ENCODE measurements at regions not wholly inside any gene's neighbourhood (a gene's known extent, or its start where the extent isn't known, plus 50 kb on each side); places are given as distances from the start of the nearest gene placed in this dataset.

GRCh38 chr21:35144978-35145377, 95.9 kb upstream of the RUNX1 start:
- in situ Hi-C loops (cut with HindIII; ENCODE audit: low pct_unique_long_range_greater_than_20kb, low sequenced_read_pairs) (no loop called here), intact Hi-C loops (cut with micrococcal nuclease; ENCODE audit: unreplicated experiment) (no loop called here)
- CTCF ChIA-PET, result no interaction called here

GRCh38 chr21:35142036-35142815, 93.1 kb upstream of the RUNX1 start:
- no TSS peak for BruUV-seq (replicated peaks)
- TF ChIP-seq POLR2AphosphoS5 (IDR thresholded peaks at IDR 0.05; ENCODE audit: low read depth, low read length) (no peak), TCF7L2 (IDR thresholded peaks at IDR 0.05; ENCODE audit: low read depth, low read length) (no peak), CTCF (IDR thresholded peaks at IDR 0.05) (no peak), SIN3A (IDR thresholded peaks at IDR 0.05; ENCODE audit: borderline replicate concordance, insufficient read depth, low read depth, low read length) (no peak), REST (IDR thresholded peaks at IDR 0.05; ENCODE audit: insufficient read depth in 1 of 2, low read depth in 2 of 2, low read length in 1 of 2) (no peak)
- H3K4me3 ChIP-seq (ENCODE audit: low read depth in 2 of 2, low read length in 2 of 2), result no peak overlapping the region
- no peaks in the 10 kb centered on the region for H3K36me3 ChIP-seq (ENCODE audit: control insufficient read depth, insufficient read depth, low read length)
- no peak overlapping the region for H3K27ac ChIP-seq (ENCODE audit: low read length)
- ChIA-PET POLR2A (no interaction called here), CTCF (no interaction called here)
- no peaks in the 10 kb centered on the region for H3K27me3 ChIP-seq (ENCODE audit: control insufficient read depth, insufficient read depth, low read length)
- DNase-seq (ENCODE audit: low read depth, low spot score) (no peak), ATAC-seq (no peak)
- intact Hi-C loops (cut with micrococcal nuclease; ENCODE audit: unreplicated experiment) (no loop called here), in situ Hi-C loops (cut with HindIII; ENCODE audit: low pct_unique_long_range_greater_than_20kb, low sequenced_read_pairs) (no loop called here)
- no peaks in the 10 kb centered on the region for H3K9me3 ChIP-seq (ENCODE audit: control insufficient read depth, insufficient read depth, low read depth, low read length)
- no peaks in the 10 kb centered on the region for H3K4me1 ChIP-seq (ENCODE audit: control insufficient read depth, insufficient read depth, low read length)

More at GRCh38 chr21:35144978-35145377, 95.9 kb upstream of the RUNX1 start:
- H3K27ac ChIP-seq (ENCODE audit: low read length), result no peak overlapping the region
- H3K4me3 ChIP-seq (ENCODE audit: low read depth in 2 of 2, low read length in 2 of 2), result no peak overlapping the region
- DNase-seq (ENCODE audit: low read depth, low spot score) (no peak), ATAC-seq (no peak)
- H3K4me1 ChIP-seq (ENCODE audit: control insufficient read depth, insufficient read depth, low read length), result no peaks in the 10 kb centered on the region
- H3K36me3 ChIP-seq (ENCODE audit: control insufficient read depth, insufficient read depth, low read length), result no peaks in the 10 kb centered on the region
- H3K9me3 ChIP-seq (ENCODE audit: control insufficient read depth, insufficient read depth, low read depth, low read length), result no peaks in the 10 kb centered on the region
- no peak for TF ChIP-seq TCF7L2 (IDR thresholded peaks at IDR 0.05; ENCODE audit: low read depth, low read length)
- no peak for TF ChIP-seq POLR2AphosphoS5 (IDR thresholded peaks at IDR 0.05; ENCODE audit: low read depth, low read length)
- TF ChIP-seq CTCF (IDR thresholded peaks at IDR 0.05), result no peak
- no peak for TF ChIP-seq SIN3A (IDR thresholded peaks at IDR 0.05; ENCODE audit: borderline replicate concordance, insufficient read depth, low read depth, low read length)
- TF ChIP-seq REST (IDR thresholded peaks at IDR 0.05; ENCODE audit: insufficient read depth in 1 of 2, low read depth in 2 of 2, low read length in 1 of 2), result no peak
- H3K27me3 ChIP-seq (ENCODE audit: control insufficient read depth, insufficient read depth, low read length), result no peaks in the 10 kb centered on the region
- POLR2A ChIA-PET, result no interaction called here
- no TSS peak for BruUV-seq (replicated peaks)
